ENCODE measurements at regions not wholly inside any gene's neighbourhood (a gene's known extent, or its start where the extent isn't known, plus 50 kb on each side); places are given as distances from the start of the nearest gene placed in this dataset.

- TF ChIP-seq POLR2A (IDR thresholded peaks at IDR 0.05) = no peak
- no peak for TF ChIP-seq CTCF (IDR thresholded peaks at IDR 0.05 in 8 of 11, conservative IDR thresholded peaks at IDR 0.05 in 3 of 11)
- TF ChIP-seq POLR2AphosphoS5 (IDR thresholded peaks at IDR 0.05) = no peak
These were observed 62.2 kb upstream of the WDR1 start for GRCh38 chr4:10178763-10179162.

Measured in spleen (tissue), 7 donors.